Ovary (tissue), 7 donors: ENCODE measurements at regions not wholly inside any gene's neighbourhood (a gene's known extent, or its start where the extent isn't known, plus 50 kb on each side); places are given as distances from the start of the nearest gene placed in this dataset.
A peak's percentile ranks its signal among the peaks of the same experiment; 100 is the strongest.

ENCODE experiments used
- DNase-seq, 5 donors: peaks; one replicate each; pipeline ENCODE4 v3.0.0-alpha.2; 2019 to 2020
- H3K27ac ChIP-seq, 2 donors: fragments of 200-600 bp; one replicate each; pipeline versions ENCODE4 v1.5.1 to v1.8.0; 2019 to 2022
- H3K27me3 ChIP-seq: fragments of 200-600 bp; one replicate; pipeline ENCODE4 v1.8.0; 2022
- H3K36me3 ChIP-seq: fragments of 200-600 bp; sonication (generic); one replicate; pipeline ENCODE4 v1.5.1; 2019
- H3K4me1 ChIP-seq: one replicate; pipeline ENCODE4 v1.8.1; 2013; ENCODE audit warnings: mild to moderate bottlenecking, moderate library complexity; ENCODE audit not compliant: insufficient read depth
- H3K4me3 ChIP-seq: fragments of 200-600 bp; sonication (generic); one replicate; pipeline ENCODE4 v1.5.1; 2017
- H3K9me3 ChIP-seq, 2 donors: fragments of 200-600 bp in 1 of 2; sonication (generic) in 1 of 2; one replicate each; pipeline versions ENCODE4 v1.5.1 to v1.8.1; 2013 to 2019; ENCODE audit warnings: mild to moderate bottlenecking in 1 of 2, moderate library complexity in 1 of 2
- EP300 ChIP-seq: sonication (generic); formaldehyde crosslinking; IDR thresholded peaks from one replicate; pipeline ENCODE4 v1.6.1; 2017; ENCODE audit warnings: antibody characterized with exemption
- POLR2A ChIP-seq: fragments of 450-650 bp; IDR thresholded peaks from one replicate; pipeline ENCODE4 v1.6.1; 2017; ENCODE audit warnings: antibody characterized with exemption, mild to moderate bottlenecking, moderate library complexity
- WGBS, 3 donors: extraction: QIAGEN DNeasy Blood & Tissue Kit in 1 of 3; methylation state at CpG; one replicate each; pipeline versions ENCODE4 v1.1.5 to v1.1.7; 2013 to 2017; 5-methylcytosine and 5-hydroxymethylcytosine counted together
- intact Hi-C, 4 donors: fragments of 100-400 bp; cut with DNase I; formaldehyde crosslinking; loops; one replicate each; pipeline versions ENCODE4 v1.11.0 to v1.15.1; 2022 to 2023
- TF ChIP-seq, protein P1 (sequence below), 3 donors: fragments of 450-650 bp in 2 of 3; fragments of 200-600 bp in 1 of 3; IDR thresholded peaks; one replicate each; pipeline versions ENCODE4 v1.5.1 to v1.8.0; 2016 to 2022; ENCODE audit warnings: antibody characterized with exemption in 3 of 3, mild to moderate bottlenecking in 1 of 3
- donor health status: DM: no; HTN: no; CAD: no; lungs with moderate emphysema.
- donor health status: DM: no; HTN: no; CAD: no.
- donor health status: Bipolar disorder and iron deficiency.
- donor health status: DM: no; HTN: no; CAD: no.
- donor health status: DM: yes; HTN: yes; CAD: no.

DNA sequence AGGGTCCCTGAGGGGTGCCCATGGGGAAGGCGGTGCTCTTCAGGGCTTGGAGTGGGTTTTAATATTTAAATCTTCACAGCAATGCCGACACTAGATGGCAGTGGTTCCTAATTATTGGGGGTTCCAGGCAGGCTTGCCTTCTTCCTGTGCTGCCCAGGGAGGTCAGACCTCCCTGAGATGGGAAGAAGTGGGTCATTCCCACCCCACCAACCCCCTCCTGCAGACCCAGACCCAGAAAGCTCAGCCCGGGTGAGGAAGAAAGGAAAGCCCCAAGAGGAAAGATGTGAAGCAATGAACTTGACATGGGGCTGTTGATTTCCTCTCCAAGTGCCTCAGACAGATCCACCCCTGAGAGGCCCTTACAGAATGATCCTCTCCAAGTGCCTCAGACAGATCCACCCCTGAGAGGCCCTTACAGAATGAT, 85.1 kb upstream of the LANCL2 start:
- Histone ChIP-seq H3K9me3 (no peaks in the 10 kb centered on the region), H3K4me1 (no peaks in the 10 kb centered on the region), H3K36me3 (no peaks in the 10 kb centered on the region), H3K27me3 (no peaks in the 10 kb centered on the region), H3K4me3 (no peak overlapping the region), H3K27ac (no peak overlapping the region)
- WGBS, 3 donors: 1 to 5% (median 2%) methylated on average over 3 of the region's 3 CpGs
- intact Hi-C loops: loop anchor here in 2 of 4 donors (2.0 to 5.0 kb wide), 3 partner anchors 135 to 317 kb away; no protein-coding TSS in a partner anchor
- TF ChIP-seq POLR2A (no peak), EP300 (no peak)
- TF ChIP-seq, protein P1, sequence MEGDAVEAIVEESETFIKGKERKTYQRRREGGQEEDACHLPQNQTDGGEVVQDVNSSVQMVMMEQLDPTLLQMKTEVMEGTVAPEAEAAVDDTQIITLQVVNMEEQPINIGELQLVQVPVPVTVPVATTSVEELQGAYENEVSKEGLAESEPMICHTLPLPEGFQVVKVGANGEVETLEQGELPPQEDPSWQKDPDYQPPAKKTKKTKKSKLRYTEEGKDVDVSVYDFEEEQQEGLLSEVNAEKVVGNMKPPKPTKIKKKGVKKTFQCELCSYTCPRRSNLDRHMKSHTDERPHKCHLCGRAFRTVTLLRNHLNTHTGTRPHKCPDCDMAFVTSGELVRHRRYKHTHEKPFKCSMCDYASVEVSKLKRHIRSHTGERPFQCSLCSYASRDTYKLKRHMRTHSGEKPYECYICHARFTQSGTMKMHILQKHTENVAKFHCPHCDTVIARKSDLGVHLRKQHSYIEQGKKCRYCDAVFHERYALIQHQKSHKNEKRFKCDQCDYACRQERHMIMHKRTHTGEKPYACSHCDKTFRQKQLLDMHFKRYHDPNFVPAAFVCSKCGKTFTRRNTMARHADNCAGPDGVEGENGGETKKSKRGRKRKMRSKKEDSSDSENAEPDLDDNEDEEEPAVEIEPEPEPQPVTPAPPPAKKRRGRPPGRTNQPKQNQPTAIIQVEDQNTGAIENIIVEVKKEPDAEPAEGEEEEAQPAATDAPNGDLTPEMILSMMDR (IDR thresholded peaks at IDR 0.05): peak; percentile 41 to 45 (median 44)
- peak; percentile 47 to 66 (median 59) for DNase-seq

DNA sequence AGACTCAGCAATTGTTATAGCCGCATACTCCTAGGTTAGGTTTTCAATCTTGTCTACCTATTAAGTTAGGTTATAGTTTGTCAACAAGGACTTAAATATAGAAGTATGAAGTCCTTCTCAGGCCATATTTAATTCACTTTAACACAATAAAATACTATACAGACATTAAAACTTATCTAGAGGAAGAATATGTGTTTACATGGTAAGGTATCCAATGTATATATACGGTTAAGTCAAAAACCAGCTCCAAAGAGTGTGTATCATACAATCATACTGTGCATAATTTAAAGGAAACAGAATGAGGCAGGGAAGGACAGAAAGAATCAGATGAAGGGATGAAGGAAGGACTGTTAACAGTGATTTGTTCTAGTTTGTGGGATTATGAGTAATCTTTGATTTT, 79.5 kb upstream of the LANCL2 start:
- Histone ChIP-seq H3K27ac (no peak overlapping the region), H3K36me3 (no peaks in the 10 kb centered on the region), H3K27me3 (no peaks in the 10 kb centered on the region), H3K4me3 (no peak overlapping the region), H3K9me3 (no peaks in the 10 kb centered on the region), H3K4me1 (no peaks in the 10 kb centered on the region)
- no peak for DNase-seq
- WGBS, 3 donors: 92 to 98% (median 96%) methylated on average over 2 of the region's 2 CpGs
- intact Hi-C loops: no loop called here
- no peak for TF ChIP-seq POLR2A
- TF ChIP-seq, protein P1 (IDR thresholded peaks at IDR 0.05): no peak
- no peak for TF ChIP-seq EP300

DNA sequence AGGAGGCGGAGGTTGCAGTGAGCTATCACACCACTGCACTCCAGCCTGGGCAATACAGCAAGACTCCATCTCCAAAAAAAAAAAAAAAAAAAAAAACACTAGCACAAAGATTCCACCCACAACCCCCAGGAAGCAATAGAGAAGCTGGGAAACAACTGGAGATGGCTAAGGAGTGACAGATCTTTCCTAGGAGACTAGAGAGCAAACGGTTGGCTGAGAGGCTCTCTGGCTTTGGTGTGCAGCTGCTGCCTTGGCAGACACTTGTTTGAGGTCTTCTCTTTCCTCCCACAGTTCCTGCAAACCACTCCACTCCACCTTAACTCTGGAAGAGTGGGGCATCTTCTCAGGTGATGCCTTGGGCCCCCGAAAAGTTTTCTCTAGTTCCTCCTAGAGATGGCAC, 78.5 kb upstream of the LANCL2 start:
- no peaks in the 10 kb centered on the region for H3K27me3 ChIP-seq
- 56 to 63% (median 58%) methylated on average over 3 of the region's 3 CpGs for WGBS, 3 donors
- H3K4me3 ChIP-seq: no peak overlapping the region
- TF ChIP-seq, protein P1 (IDR thresholded peaks at IDR 0.05): no peak
- TF ChIP-seq POLR2A: no peak
- TF ChIP-seq EP300: no peak
- no peaks in the 10 kb centered on the region for H3K9me3 ChIP-seq
- H3K36me3 ChIP-seq: no peaks in the 10 kb centered on the region
- no peaks in the 10 kb centered on the region for H3K4me1 ChIP-seq
- intact Hi-C loops: no loop called here
- DNase-seq: no peak
- no peak overlapping the region for H3K27ac ChIP-seq

DNA sequence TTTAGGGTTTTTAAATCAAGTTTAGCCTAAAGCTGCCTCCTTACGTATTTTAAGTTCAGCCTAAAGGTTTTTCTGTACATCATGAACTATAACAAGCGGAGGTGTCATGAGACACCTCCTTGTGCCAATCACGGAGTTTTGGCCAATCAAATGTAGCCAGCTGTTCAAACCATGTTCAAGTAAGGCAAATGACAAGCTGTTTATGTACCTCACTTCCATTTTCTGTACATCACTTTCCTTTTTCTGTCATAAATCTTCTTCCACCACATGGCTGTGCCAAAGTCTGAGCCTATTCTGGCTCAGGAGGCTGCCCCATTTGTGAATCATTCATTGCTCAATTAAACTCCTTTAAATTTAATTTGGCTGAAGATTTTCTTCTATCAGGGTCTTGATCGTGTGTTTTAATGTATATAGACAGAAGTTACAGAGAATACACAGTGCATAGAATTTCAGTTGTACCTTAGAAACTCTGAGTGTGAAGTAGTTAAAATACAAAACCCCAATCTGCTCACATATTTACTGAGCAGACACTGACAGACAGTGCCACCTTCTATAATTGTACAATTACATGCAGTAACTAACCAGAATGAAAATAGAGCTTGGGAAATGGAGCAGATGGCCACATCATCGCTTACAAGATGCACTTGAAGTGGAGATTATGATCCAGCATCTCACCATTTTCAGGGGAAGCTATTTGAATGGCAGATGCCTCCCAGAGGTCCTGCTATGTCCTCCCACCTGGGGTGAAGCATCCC, 76.9 kb upstream of the LANCL2 start:
- Histone ChIP-seq H3K9me3 (no peaks in the 10 kb centered on the region), H3K27ac (no peak overlapping the region), H3K27me3 (no peaks in the 10 kb centered on the region), H3K4me1 (no peaks in the 10 kb centered on the region), H3K36me3 (no peaks in the 10 kb centered on the region), H3K4me3 (no peak overlapping the region)
- DNase-seq: no peak
- WGBS, 3 donors: 74 to 82% (median 82%) methylated on average over 5 of the region's 5 CpGs
- intact Hi-C loops: no loop called here
- TF ChIP-seq, protein P1 (IDR thresholded peaks at IDR 0.05): no peak
- TF ChIP-seq EP300 (no peak), POLR2A (no peak)
